Natural killer cell (primary cell): ENCODE measurements at regions not wholly inside any gene's neighbourhood (a gene's known extent, or its start where the extent isn't known, plus 50 kb on each side); places are given as distances from the start of the nearest gene placed in this dataset.

Experiments
- ATAC-seq, 3 donors: fragments of 150-1000 bp in 2 of 3; fragments of 200-7000 bp in 1 of 3; cut with Tn5 transposase; 1 replicate in 1 of 3; 2 replicates in 2 of 3; pipeline ENCODE4 v1.10.0; 2021; ENCODE audit warnings: mild to moderate bottlenecking in 2 of 3, moderate library complexity in 2 of 3
- DNase-seq, 2 donors: peaks; one replicate each; pipeline versions ENCODE4 v3.0.0 to v3.0.0-alpha.2; 2013 to 2021; ENCODE audit warnings: mixed read lengths in 1 of 2
- H3K27ac ChIP-seq: one replicate; pipeline ENCODE4 v1.5.1; 2013; ENCODE audit warnings: mild to moderate bottlenecking, low read length
- H3K27me3 ChIP-seq: one replicate; pipeline ENCODE4 v1.6.1; 2013; ENCODE audit warnings: low read length; ENCODE audit not compliant: control insufficient read depth, insufficient read depth
- H3K36me3 ChIP-seq: one replicate; pipeline ENCODE4 v1.6.1; 2013; ENCODE audit warnings: low read length; ENCODE audit not compliant: control insufficient read depth, insufficient read depth
- H3K4me1 ChIP-seq: one replicate; pipeline ENCODE4 v1.6.1; 2013; ENCODE audit warnings: low read length; ENCODE audit not compliant: control insufficient read depth, insufficient read depth
- H3K4me3 ChIP-seq: one replicate; pipeline ENCODE4 v1.5.1; 2013; ENCODE audit warnings: low read length
- H3K9me3 ChIP-seq: one replicate; pipeline ENCODE4 v1.6.1; 2013; ENCODE audit warnings: low read length; ENCODE audit not compliant: control insufficient read depth, insufficient read depth
- H3K27ac Mint-ChIP-seq, 2 donors: one replicate each; pipeline ENCODE4 v1.8.0; 2022; ENCODE audit warnings: mild to moderate bottlenecking in 2 of 2, mixed read lengths in 2 of 2, moderate library complexity in 1 of 2
- H3K27me3 Mint-ChIP-seq, 2 donors: one replicate each; pipeline ENCODE4 v1.8.0; 2022; ENCODE audit warnings: low read depth in 2 of 2, mixed read lengths in 2 of 2
- H3K36me3 Mint-ChIP-seq: one replicate; pipeline ENCODE4 v1.8.0; 2022; ENCODE audit warnings: mixed read lengths
- H3K4me1 Mint-ChIP-seq, 2 donors: one replicate each; pipeline ENCODE4 v1.8.0; 2022; ENCODE audit warnings: mixed read lengths in 2 of 2
- H3K4me3 Mint-ChIP-seq: one replicate; pipeline ENCODE4 v1.8.0; 2022; ENCODE audit warnings: mild to moderate bottlenecking, moderate library complexity, mixed read lengths
- H3K9me3 Mint-ChIP-seq, 2 donors: one replicate each; pipeline ENCODE4 v1.8.0; 2022; ENCODE audit warnings: mixed read lengths in 2 of 2
- WGBS: methylation state at CpG from one replicate; pipeline ENCODE4 v1.1.7; 2013; ENCODE audit warnings: missing lambda C conversion rate; ENCODE audit not compliant: insufficient coverage; 5-methylcytosine and 5-hydroxymethylcytosine counted together
- intact Hi-C: fragments of 100-400 bp; cut with micrococcal nuclease; formaldehyde crosslinking; loops from one replicate; pipeline ENCODE4 v1.14.2; 2022
- TF ChIP-seq, protein P1 (sequence below): fragments of 200-600 bp; IDR thresholded peaks from one replicate; pipeline ENCODE4 v1.8.0; 2022; ENCODE audit warnings: antibody characterized with exemption

DNA sequence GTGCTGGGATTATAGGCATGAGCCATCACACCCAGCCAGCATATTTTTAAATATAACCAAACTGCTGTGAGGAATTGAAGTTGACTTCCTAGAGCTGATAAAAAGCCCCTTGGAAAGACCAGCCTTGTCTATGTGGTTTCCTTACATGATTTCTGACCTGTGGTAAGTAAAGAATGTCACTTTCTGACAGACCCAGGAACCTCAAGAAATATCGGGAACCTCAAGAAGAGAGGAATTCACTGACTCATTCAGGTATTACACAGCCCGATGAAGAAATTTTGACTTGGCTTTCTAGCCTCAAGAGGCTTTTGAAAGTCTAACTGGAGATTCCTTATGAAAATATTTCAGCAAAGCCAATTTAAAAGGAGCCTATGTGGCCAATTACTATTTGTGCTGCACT is 71.8 kb downstream of the FOXF2 start:
- 71% methylated on average over 2 of the region's 2 CpGs for WGBS
- Mint-ChIP-seq H3K36me3 (no peaks in the 10 kb centered on the region), H3K9me3 (no peaks in the 10 kb centered on the region), H3K4me1 (no peaks in the 10 kb centered on the region), H3K27ac (no peak overlapping the region), H3K4me3 (no peak overlapping the region), H3K27me3 (peaks cover 0 to 15% of the 10 kb centered on the region in 2 donors)
- DNase-seq, result no peak
- no peak overlapping the region for H3K27ac ChIP-seq
- TF ChIP-seq, protein P1, sequence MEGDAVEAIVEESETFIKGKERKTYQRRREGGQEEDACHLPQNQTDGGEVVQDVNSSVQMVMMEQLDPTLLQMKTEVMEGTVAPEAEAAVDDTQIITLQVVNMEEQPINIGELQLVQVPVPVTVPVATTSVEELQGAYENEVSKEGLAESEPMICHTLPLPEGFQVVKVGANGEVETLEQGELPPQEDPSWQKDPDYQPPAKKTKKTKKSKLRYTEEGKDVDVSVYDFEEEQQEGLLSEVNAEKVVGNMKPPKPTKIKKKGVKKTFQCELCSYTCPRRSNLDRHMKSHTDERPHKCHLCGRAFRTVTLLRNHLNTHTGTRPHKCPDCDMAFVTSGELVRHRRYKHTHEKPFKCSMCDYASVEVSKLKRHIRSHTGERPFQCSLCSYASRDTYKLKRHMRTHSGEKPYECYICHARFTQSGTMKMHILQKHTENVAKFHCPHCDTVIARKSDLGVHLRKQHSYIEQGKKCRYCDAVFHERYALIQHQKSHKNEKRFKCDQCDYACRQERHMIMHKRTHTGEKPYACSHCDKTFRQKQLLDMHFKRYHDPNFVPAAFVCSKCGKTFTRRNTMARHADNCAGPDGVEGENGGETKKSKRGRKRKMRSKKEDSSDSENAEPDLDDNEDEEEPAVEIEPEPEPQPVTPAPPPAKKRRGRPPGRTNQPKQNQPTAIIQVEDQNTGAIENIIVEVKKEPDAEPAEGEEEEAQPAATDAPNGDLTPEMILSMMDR, result no peak
- intact Hi-C loops, result no loop called here
- ATAC-seq, result no peak
- H3K4me1 ChIP-seq, result no peaks in the 10 kb centered on the region
- H3K36me3 ChIP-seq, result no peaks in the 10 kb centered on the region
- no peaks in the 10 kb centered on the region for H3K27me3 ChIP-seq
- no peaks in the 10 kb centered on the region for H3K9me3 ChIP-seq
- H3K4me3 ChIP-seq, result no peak overlapping the region

DNA sequence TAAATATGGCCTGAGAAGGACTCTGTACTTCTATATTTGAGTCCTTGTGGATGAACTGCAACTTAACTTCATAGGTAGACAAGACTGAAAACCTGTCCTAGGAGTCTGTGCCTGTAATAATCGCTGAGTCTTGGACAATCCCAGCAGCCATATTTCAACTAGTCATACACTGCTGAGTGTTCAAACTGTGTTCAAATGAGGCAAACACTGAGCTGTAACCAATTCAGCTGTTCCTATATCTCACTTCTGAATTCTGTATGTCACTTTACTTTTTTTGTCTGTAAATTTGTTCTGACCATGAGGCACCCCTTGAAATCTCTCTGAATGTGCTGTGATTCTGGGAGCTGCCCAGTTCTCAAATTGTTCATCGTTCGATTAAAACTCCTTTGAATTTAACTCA is 72.4 kb downstream of the FOXF2 start:
- H3K27me3 Mint-ChIP-seq, result peaks cover 0 to 15% of the 10 kb centered on the region in 2 donors

DNA sequence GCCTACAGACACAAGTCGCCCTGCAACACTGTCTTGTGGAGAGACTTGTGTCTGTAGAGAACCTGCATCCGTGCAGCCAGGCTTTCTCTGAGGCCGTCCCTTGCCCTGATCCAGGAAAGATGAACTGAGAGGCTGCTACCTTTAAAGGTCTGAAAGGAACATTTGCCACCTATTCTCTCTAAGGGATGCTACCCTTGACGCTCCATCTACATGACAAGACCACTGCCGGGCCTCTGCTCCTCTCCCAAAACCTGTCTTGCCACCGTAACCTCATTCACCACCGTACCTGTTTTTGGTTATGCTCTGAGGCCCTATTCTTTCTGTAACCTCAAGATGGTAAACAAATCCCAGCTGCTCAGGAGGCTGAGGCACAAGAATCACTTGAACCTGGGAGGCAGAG is 73.9 kb downstream of the FOXF2 start:
- no peak overlapping the region for H3K4me3 ChIP-seq
- no peaks in the 10 kb centered on the region for H3K36me3 Mint-ChIP-seq
- DNase-seq (no peak), ATAC-seq (no peak)
- H3K4me3 Mint-ChIP-seq, result no peak overlapping the region
- peaks cover 0 to 22% of the 10 kb centered on the region in 2 donors for H3K27me3 Mint-ChIP-seq
- no peaks in the 10 kb centered on the region for H3K9me3 ChIP-seq
- TF ChIP-seq, protein P1, result no peak
- no peaks in the 10 kb centered on the region for H3K4me1 ChIP-seq
- H3K27ac ChIP-seq, result no peak overlapping the region
- 83% methylated on average over 7 of the region's 7 CpGs for WGBS
- intact Hi-C loops, result no loop called here
- H3K27me3 ChIP-seq, result no peaks in the 10 kb centered on the region
- H3K4me1 Mint-ChIP-seq, result no peaks in the 10 kb centered on the region
- no peak overlapping the region for H3K27ac Mint-ChIP-seq
- H3K9me3 Mint-ChIP-seq, result no peaks in the 10 kb centered on the region
- no peaks in the 10 kb centered on the region for H3K36me3 ChIP-seq

More for the DNA sequence above, 72.4 kb downstream of the FOXF2 start:
- Mint-ChIP-seq H3K36me3 (no peaks in the 10 kb centered on the region), H3K27ac (no peak overlapping the region), H3K4me1 (no peaks in the 10 kb centered on the region), H3K4me3 (no peak overlapping the region), H3K9me3 (no peaks in the 10 kb centered on the region)
- DNase-seq (no peak), ATAC-seq (no peak)
- Histone ChIP-seq H3K4me3 (no peak overlapping the region), H3K4me1 (no peaks in the 10 kb centered on the region), H3K9me3 (no peaks in the 10 kb centered on the region), H3K27me3 (no peaks in the 10 kb centered on the region), H3K27ac (no peak overlapping the region), H3K36me3 (no peaks in the 10 kb centered on the region)
- WGBS, result 89% methylated on average over 3 of the region's 3 CpGs
- TF ChIP-seq, protein P1, result no peak
- intact Hi-C loops, result no loop called here

DNA sequence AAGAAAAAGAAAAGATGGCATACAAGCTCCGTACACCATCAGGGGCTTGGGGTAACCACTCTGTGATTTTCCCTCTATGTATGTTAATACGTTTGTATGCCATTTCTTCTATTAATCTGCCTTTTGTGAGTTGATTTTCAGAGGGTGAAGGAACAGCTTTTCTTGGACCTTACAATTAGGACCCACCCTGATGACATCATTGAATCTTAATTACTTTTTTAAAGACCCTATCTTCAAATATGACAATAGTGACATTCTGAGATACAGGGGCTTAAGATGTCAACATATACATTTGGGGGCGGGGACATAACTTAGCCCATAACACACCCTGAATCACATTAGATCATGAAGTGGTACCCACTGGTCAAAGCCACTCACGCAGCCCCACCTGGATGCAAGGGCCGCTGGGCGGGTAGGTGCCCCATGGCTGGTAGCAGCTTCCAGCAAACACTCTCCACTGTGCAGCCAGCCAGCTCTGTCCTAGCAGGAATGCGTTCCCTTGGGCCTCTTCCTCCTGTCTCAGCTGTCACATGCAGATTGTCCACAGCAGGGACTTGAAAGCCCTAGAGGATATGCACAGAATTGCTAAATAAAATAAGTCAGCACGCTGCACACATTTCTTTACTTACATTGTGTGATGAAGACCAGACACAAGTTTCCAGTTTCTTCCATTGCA is 74.5 kb downstream of the FOXF2 start:
- no peaks in the 10 kb centered on the region for H3K36me3 ChIP-seq
- Mint-ChIP-seq H3K36me3 (no peaks in the 10 kb centered on the region), H3K9me3 (no peaks in the 10 kb centered on the region), H3K27ac (no peak overlapping the region), H3K27me3 (peaks cover 0 to 23% of the 10 kb centered on the region in 2 donors), H3K4me1 (no peaks in the 10 kb centered on the region), H3K4me3 (no peak overlapping the region)
- 94% methylated on average over 8 of the region's 8 CpGs for WGBS
- no peaks in the 10 kb centered on the region for H3K9me3 ChIP-seq
- no peak overlapping the region for H3K27ac ChIP-seq
- DNase-seq (no peak), ATAC-seq (no peak)
- intact Hi-C loops, result no loop called here
- H3K4me3 ChIP-seq, result no peak overlapping the region
- TF ChIP-seq, protein P1, result no peak
- H3K4me1 ChIP-seq, result no peaks in the 10 kb centered on the region
- H3K27me3 ChIP-seq, result no peaks in the 10 kb centered on the region
